IMR-90 (cell line): ENCODE measurements at regions not wholly inside any gene's neighbourhood (a gene's known extent, or its start where the extent isn't known, plus 50 kb on each side); places are given as distances from the start of the nearest gene placed in this dataset.

Experiments used
- CHD1 ChIP-seq: IDR thresholded peaks from 2 replicates; pipeline ENCODE4 v1.6.1; 2012; ENCODE audit warnings: low read depth, low read length, improper control_type of control experiment
- RAD21 ChIP-seq: IDR thresholded peaks from 2 replicates; pipeline ENCODE4 v1.6.1; 2012; ENCODE audit warnings: low read length, improper control_type of control experiment
- RCOR1 ChIP-seq: IDR thresholded peaks from 2 replicates; pipeline ENCODE4 v1.6.1; 2012; ENCODE audit warnings: mild to moderate bottlenecking, low read length, improper control_type of control experiment; ENCODE audit not compliant: insufficient replicate concordance
- RFX5 ChIP-seq: IDR thresholded peaks from 2 replicates; pipeline ENCODE4 v1.8.0; 2012; ENCODE audit warnings: low read depth, mild to moderate bottlenecking, low read length, moderate library complexity
- TF ChIP-seq, protein P1 (sequence below): conservative IDR thresholded peaks from 2 replicates; pipeline ENCODE4 v1.5.1; 2012; ENCODE audit warnings: mild to moderate bottlenecking, low read depth, low read length, improper control_type of control experiment

DNA sequence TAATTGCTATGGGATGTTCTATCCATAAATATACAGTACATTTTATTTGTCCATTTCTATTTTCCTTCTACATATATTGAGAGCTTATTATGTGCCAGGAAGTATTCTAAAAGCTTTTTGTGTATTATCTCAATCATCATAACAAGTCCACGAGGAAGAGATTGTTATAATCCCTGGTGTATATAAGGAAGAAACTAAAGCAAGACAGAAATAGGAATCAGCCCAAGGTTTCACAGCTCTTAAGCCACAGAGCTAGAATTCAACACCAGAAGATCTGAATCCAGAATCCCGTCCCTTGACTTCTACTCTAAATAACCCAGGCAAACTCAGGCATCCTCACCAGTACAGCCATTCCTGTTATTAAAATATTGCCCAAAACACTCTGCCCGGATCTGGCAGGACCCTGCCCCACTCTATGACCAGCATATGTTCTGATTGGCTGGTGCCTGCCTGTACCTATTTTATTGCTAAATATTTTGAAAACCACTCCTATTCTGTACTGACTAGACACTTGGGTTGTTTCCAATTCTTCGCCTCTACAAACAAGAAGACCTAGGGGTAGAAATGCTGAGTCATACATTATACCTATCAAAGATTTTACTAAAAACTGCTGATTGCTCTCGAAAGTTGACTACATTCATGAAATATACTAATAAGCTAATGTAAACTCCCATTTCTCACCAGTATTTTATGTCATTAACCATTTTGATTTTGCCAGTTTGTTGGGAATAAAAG lies 297.4 kb downstream of the ENC1 start:
- no peak for TF ChIP-seq RCOR1
- TF ChIP-seq RFX5: no peak
- TF ChIP-seq, protein P1, sequence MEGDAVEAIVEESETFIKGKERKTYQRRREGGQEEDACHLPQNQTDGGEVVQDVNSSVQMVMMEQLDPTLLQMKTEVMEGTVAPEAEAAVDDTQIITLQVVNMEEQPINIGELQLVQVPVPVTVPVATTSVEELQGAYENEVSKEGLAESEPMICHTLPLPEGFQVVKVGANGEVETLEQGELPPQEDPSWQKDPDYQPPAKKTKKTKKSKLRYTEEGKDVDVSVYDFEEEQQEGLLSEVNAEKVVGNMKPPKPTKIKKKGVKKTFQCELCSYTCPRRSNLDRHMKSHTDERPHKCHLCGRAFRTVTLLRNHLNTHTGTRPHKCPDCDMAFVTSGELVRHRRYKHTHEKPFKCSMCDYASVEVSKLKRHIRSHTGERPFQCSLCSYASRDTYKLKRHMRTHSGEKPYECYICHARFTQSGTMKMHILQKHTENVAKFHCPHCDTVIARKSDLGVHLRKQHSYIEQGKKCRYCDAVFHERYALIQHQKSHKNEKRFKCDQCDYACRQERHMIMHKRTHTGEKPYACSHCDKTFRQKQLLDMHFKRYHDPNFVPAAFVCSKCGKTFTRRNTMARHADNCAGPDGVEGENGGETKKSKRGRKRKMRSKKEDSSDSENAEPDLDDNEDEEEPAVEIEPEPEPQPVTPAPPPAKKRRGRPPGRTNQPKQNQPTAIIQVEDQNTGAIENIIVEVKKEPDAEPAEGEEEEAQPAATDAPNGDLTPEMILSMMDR: no peak
- TF ChIP-seq CHD1: no peak
- no peak for TF ChIP-seq RAD21
